ENCODE measurements at regions not wholly inside any gene's neighbourhood (a gene's known extent, or its start where the extent isn't known, plus 50 kb on each side); places are given as distances from the start of the nearest gene placed in this dataset.

GRCh38 chr15:70470556-70471191, 292.7 kb downstream of the UACA start:
- Histone ChIP-seq H3K4me1 (ENCODE audit: control insufficient read depth in 1 of 2, low read depth in 2 of 2) (peaks cover 16 to 30% of the 10 kb centered on the region in 2 donors), H3K36me3 (no peaks in the 10 kb centered on the region), H3K9me3 (no peaks in the 10 kb centered on the region), H3K27ac (no peak overlapping the region), H3K4me3 (no peak overlapping the region), H3K27me3 (replicated peaks; ENCODE audit: insufficient read depth) (no peaks in the 10 kb centered on the region)
- no peak for TF ChIP-seq CTCF (IDR thresholded peaks at IDR 0.05)
- ATAC-seq (ENCODE audit: insufficient number of reproducible peaks, low FRiP score, low read depth) (no peak), DNase-seq (ENCODE audit: low spot score) (no peak)

GRCh38 chr15:70469651-70470555, 293.5 kb downstream of the UACA start:
- Histone ChIP-seq H3K27me3 (replicated peaks; ENCODE audit: insufficient read depth) (no peaks in the 10 kb centered on the region), H3K4me3 (no peak overlapping the region), H3K27ac (no peak overlapping the region), H3K9me3 (no peaks in the 10 kb centered on the region), H3K4me1 (ENCODE audit: control insufficient read depth in 1 of 2, low read depth in 2 of 2) (peaks cover 12 to 25% of the 10 kb centered on the region in 2 donors), H3K36me3 (no peaks in the 10 kb centered on the region)
- no peak for TF ChIP-seq CTCF (IDR thresholded peaks at IDR 0.05)
- ATAC-seq (ENCODE audit: insufficient number of reproducible peaks, low FRiP score, low read depth) (no peak), DNase-seq (ENCODE audit: low spot score) (no peak)

- no peaks in the 10 kb centered on the region for H3K36me3 ChIP-seq
- no peaks in the 10 kb centered on the region for H3K9me3 ChIP-seq
- no peak for DNase-seq (ENCODE audit: low spot score)
- no peak overlapping the region for H3K4me3 ChIP-seq
- TF ChIP-seq CTCF (IDR thresholded peaks at IDR 0.05) = no peak
- H3K4me1 ChIP-seq (ENCODE audit: control insufficient read depth in 1 of 2, low read depth in 2 of 2) = peaks cover 9 to 20% of the 10 kb centered on the region in 2 donors
- no peak for ATAC-seq (ENCODE audit: insufficient number of reproducible peaks, low FRiP score, low read depth)
- H3K27ac ChIP-seq = no peak overlapping the region
- H3K27me3 ChIP-seq (replicated peaks; ENCODE audit: insufficient read depth) = no peaks in the 10 kb centered on the region
Measured at GRCh38 chr15:70469182-70469581, 294.2 kb downstream of the UACA start.

GRCh38 chr15:70466895-70467529, 296.3 kb downstream of the UACA start:
- H3K4me1 ChIP-seq (ENCODE audit: control insufficient read depth in 1 of 2, low read depth in 2 of 2) = peaks cover 0 to 9% of the 10 kb centered on the region in 2 donors
- no peak overlapping the region for H3K27ac ChIP-seq
- H3K4me3 ChIP-seq = no peak overlapping the region
- H3K9me3 ChIP-seq = no peaks in the 10 kb centered on the region
- no peaks in the 10 kb centered on the region for H3K27me3 ChIP-seq (replicated peaks; ENCODE audit: insufficient read depth)
- no peak for DNase-seq (ENCODE audit: low spot score)
- no peaks in the 10 kb centered on the region for H3K36me3 ChIP-seq
- ATAC-seq (ENCODE audit: insufficient number of reproducible peaks, low FRiP score, low read depth) = no peak
- peak; percentile 36 for TF ChIP-seq CTCF (IDR thresholded peaks at IDR 0.05)

GRCh38 chr15:70466305-70466704, 297.1 kb downstream of the UACA start:
- Histone ChIP-seq H3K4me3 (no peak overlapping the region), H3K36me3 (no peaks in the 10 kb centered on the region), H3K27ac (no peak overlapping the region), H3K9me3 (no peaks in the 10 kb centered on the region), H3K4me1 (ENCODE audit: control insufficient read depth in 1 of 2, low read depth in 2 of 2) (peaks cover 0 to 9% of the 10 kb centered on the region in 2 donors), H3K27me3 (replicated peaks; ENCODE audit: insufficient read depth) (no peaks in the 10 kb centered on the region)
- no peak for ATAC-seq (ENCODE audit: insufficient number of reproducible peaks, low FRiP score, low read depth)
- no peak for TF ChIP-seq CTCF (IDR thresholded peaks at IDR 0.05)
- DNase-seq (ENCODE audit: low spot score) = no peak
